Activated CD8-positive, alpha-beta T cell treated with anti-CD3 and anti-CD28 coated beads for 36 hours (primary cell): ENCODE measurements at regions not wholly inside any gene's neighbourhood (a gene's known extent, or its start where the extent isn't known, plus 50 kb on each side); places are given as distances from the start of the nearest gene placed in this dataset.

ENCODE experiments used
- ATAC-seq: fragments of 200-7000 bp; cut with Tn5 transposase; one replicate; pipeline ENCODE4 v1.10.0; 2021; ENCODE audit warnings: mild to moderate bottlenecking, moderate library complexity
- CTCF ChIA-PET: fragments of 350-600 bp; sonication (Branson Sonifier 250); formaldehyde crosslinking; loops from one replicate; lab custom pipeline; 2021; ENCODE audit warnings: antibody characterized with exemption; lab: Charles Lee
- POLR2A ChIA-PET: fragments of 350-600 bp; sonication (Branson Sonifier 250); formaldehyde crosslinking; loops from one replicate; lab custom pipeline; 2021; ENCODE audit warnings: antibody characterized with exemption; lab: Charles Lee
- DNase-seq: peaks from one replicate; pipeline ENCODE4 v3.0.0-alpha.2; 2020
- H3K27ac Mint-ChIP-seq: one replicate; pipeline ENCODE4 v1.8.0; 2021; ENCODE audit warnings: mild to moderate bottlenecking, mixed read lengths
- H3K27me3 Mint-ChIP-seq: one replicate; pipeline ENCODE4 v1.8.0; 2021; ENCODE audit warnings: mixed read lengths
- H3K36me3 Mint-ChIP-seq: one replicate; pipeline ENCODE4 v1.8.0; 2021; ENCODE audit warnings: low read depth, mixed read lengths
- H3K4me1 Mint-ChIP-seq: one replicate; pipeline ENCODE4 v1.8.0; 2021; ENCODE audit warnings: low read depth, mixed read lengths
- H3K4me3 Mint-ChIP-seq: one replicate; pipeline ENCODE4 v1.8.0; 2021; ENCODE audit warnings: mild to moderate bottlenecking, moderate library complexity, mixed read lengths
- H3K9me3 Mint-ChIP-seq: one replicate; pipeline ENCODE4 v1.8.0; 2021; ENCODE audit warnings: mixed read lengths
- intact Hi-C: fragments of 100-400 bp; cut with micrococcal nuclease; formaldehyde crosslinking; loops from one replicate; pipeline ENCODE4 v1.10.0; 2022
- TF ChIP-seq, protein P1 (sequence below): fragments of 200-600 bp; IDR thresholded peaks from one replicate; pipeline ENCODE4 v1.8.0; 2022; ENCODE audit warnings: antibody characterized with exemption, mild to moderate bottlenecking

DNA sequence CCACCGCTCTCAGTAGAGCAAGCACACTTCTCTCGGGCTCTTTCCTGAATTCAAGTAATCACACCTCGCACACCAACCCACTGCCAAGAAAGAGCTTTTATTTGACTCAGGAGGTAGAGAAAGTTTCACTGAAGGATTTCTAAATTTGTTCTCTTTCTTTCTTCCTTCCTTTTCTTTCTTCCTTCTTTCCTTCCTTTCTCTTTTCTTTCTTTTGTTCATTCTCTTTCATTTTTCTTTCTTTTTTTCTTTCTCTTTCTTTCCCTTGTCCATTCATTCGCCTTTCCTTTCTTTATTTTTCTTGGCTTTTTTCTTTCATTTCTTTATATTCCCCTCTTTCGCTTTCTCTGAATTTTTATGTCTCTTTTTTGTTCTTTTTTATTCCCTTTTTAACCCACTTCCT is 300.1 kb downstream of the ENC1 start:
- peaks cover 5% of the 10 kb centered on the region for H3K27me3 Mint-ChIP-seq
- H3K4me3 Mint-ChIP-seq, result no peak overlapping the region
- H3K36me3 Mint-ChIP-seq, result no peaks in the 10 kb centered on the region
- ChIA-PET CTCF (interaction anchor here (1.9 kb wide), 1 partner anchor 8 kb away, joined by 5 read pairs; no protein-coding TSS in a partner anchor), POLR2A (no interaction called here)
- no peak for DNase-seq
- ATAC-seq, result no peak
- intact Hi-C loops, result no loop called here
- H3K9me3 Mint-ChIP-seq, result peaks cover 2% of the 10 kb centered on the region
- no peaks in the 10 kb centered on the region for H3K4me1 Mint-ChIP-seq
- H3K27ac Mint-ChIP-seq, result no peak overlapping the region
- TF ChIP-seq, protein P1, sequence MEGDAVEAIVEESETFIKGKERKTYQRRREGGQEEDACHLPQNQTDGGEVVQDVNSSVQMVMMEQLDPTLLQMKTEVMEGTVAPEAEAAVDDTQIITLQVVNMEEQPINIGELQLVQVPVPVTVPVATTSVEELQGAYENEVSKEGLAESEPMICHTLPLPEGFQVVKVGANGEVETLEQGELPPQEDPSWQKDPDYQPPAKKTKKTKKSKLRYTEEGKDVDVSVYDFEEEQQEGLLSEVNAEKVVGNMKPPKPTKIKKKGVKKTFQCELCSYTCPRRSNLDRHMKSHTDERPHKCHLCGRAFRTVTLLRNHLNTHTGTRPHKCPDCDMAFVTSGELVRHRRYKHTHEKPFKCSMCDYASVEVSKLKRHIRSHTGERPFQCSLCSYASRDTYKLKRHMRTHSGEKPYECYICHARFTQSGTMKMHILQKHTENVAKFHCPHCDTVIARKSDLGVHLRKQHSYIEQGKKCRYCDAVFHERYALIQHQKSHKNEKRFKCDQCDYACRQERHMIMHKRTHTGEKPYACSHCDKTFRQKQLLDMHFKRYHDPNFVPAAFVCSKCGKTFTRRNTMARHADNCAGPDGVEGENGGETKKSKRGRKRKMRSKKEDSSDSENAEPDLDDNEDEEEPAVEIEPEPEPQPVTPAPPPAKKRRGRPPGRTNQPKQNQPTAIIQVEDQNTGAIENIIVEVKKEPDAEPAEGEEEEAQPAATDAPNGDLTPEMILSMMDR, result no peak

DNA sequence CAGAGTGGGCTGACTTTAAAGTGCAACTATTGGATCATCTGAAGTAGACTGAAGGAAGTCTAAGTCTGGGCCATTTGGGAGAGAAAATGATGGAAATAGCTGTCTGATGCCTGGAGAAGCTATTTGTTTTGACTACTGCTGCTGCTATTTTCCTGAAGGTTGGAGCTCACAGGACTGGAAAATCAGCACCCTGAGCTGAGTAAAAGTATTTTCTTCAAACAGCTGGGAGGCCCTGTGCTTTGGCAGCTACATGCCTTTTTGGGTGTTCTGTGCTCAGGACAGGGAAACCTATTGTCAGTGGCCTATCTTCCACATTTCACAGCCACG is 302.6 kb downstream of the ENC1 start:
- ATAC-seq (no peak), DNase-seq (no peak)
- CTCF ChIA-PET, result interaction anchor here (1.8 kb wide), 1 partner anchor 17 kb away, joined by 5 read pairs; no protein-coding TSS in a partner anchor
- Mint-ChIP-seq H3K4me1 (no peaks in the 10 kb centered on the region), H3K36me3 (no peaks in the 10 kb centered on the region), H3K27me3 (peaks cover 15% of the 10 kb centered on the region), H3K4me3 (no peak overlapping the region), H3K27ac (no peak overlapping the region), H3K9me3 (no peaks in the 10 kb centered on the region)
- intact Hi-C loops, result no loop called here
- TF ChIP-seq, protein P1, result no peak
- POLR2A ChIA-PET, result no interaction called here

DNA sequence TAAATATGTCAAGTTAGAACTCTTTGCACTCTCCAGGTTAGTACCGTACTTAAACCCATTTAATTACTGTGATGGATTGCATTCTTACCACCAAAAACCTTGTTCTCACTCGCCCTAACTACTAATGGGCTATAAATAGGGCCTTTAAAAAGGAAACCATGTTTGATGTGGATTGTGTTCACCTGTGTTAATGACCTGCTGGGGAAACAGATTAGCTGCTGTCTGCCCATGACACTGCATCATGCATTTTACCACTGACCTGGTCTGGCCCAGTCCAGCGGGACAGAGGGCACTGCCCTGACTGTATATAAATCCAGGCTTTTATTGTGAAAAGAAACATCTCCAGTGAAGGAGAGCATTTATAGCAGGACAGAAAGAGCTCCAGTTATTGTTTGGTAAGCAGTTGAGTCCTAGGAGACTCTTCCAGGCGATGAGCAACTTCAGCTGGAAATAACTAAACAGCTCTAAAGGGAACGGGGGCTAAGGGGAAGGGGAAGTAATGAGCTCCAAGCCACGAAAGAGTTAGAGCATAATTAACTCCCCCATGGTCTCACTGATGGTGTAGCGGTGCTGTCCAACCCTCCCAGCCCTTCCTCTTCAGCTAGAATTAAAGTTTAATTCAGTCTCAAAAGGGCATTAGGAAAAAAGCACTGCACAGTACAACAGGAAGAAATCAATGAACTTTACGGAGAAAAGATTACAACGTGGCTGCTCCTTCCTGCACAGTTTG is 303.1 kb downstream of the ENC1 start:
- H3K27ac Mint-ChIP-seq, result no peak overlapping the region
- ChIA-PET POLR2A (no interaction called here), CTCF (interaction anchor here (1.8 kb wide), 1 partner anchor 17 kb away, joined by 5 read pairs; no protein-coding TSS in a partner anchor)
- H3K4me3 Mint-ChIP-seq, result no peak overlapping the region
- TF ChIP-seq, protein P1, result no peak
- no peaks in the 10 kb centered on the region for H3K9me3 Mint-ChIP-seq
- no peak for DNase-seq
- no peaks in the 10 kb centered on the region for H3K36me3 Mint-ChIP-seq
- intact Hi-C loops, result no loop called here
- peaks cover 15% of the 10 kb centered on the region for H3K27me3 Mint-ChIP-seq
- no peaks in the 10 kb centered on the region for H3K4me1 Mint-ChIP-seq
- ATAC-seq, result no peak

DNA sequence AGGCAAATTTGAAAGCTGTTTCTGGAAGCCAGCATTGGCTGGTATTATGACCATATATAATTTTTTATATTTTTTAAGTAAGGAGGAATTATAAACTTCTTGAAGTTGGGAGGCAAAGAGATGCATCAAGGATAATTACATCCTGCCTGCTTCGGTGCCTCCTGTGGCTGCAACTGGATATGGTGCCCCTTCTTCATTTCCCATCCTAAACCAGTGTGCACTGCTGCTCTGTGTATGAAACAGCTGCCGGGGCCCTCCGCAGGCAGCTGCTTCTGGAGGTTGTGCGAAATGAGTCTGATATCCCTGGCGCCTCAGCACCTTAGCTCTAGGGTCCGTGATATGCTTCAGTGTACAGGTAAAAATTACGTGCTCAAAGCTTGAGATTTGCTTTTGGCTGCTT is 304.2 kb downstream of the ENC1 start:
- H3K9me3 Mint-ChIP-seq, result no peaks in the 10 kb centered on the region
- intact Hi-C loops, result no loop called here
- H3K27me3 Mint-ChIP-seq, result peaks cover 20% of the 10 kb centered on the region
- no peaks in the 10 kb centered on the region for H3K36me3 Mint-ChIP-seq
- DNase-seq (no peak), ATAC-seq (no peak)
- no peaks in the 10 kb centered on the region for H3K4me1 Mint-ChIP-seq
- CTCF ChIA-PET, result no interaction called here
- TF ChIP-seq, protein P1, result no peak
- no peak overlapping the region for H3K27ac Mint-ChIP-seq
- no peak overlapping the region for H3K4me3 Mint-ChIP-seq
- POLR2A ChIA-PET, result no interaction called here

DNA sequence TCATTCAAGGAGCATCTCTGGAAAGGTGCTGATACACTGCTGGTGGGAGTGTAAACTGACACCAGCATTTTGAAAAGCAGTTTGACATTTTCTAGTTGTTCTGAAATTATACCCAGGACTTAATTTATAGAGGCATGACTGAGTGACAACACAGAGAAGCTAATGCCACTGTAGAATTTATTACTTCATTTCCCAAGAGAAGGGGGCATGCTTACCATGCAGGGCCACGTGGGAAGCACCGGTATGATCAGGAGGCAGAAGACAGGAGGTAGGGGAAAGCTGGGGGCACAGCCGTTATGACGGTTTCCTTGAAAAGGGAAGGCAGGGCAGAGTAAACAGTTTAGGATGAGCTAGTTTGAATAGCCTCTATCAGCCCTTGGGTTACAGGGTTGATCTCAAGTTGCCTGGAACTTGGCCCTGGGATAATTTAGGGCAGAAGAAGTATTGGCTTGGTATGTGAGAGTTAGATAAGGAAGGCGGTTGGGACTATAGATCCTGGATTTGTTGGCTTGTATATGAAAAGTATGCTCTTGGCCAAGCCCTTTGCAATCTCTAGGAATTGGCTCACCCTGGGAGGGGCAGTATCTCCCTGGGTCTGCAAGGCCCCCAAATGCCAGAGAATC is 305.7 kb downstream of the ENC1 start:
- TF ChIP-seq, protein P1, result no peak
- intact Hi-C loops, result no loop called here
- no peak for ATAC-seq
- DNase-seq, result no peak
- ChIA-PET POLR2A (no interaction called here), CTCF (interaction anchor here (1.1 kb wide), 1 partner anchor 132 kb away, joined by 3 read pairs; no protein-coding TSS in a partner anchor)
- H3K27ac Mint-ChIP-seq, result no peak overlapping the region
- no peak overlapping the region for H3K4me3 Mint-ChIP-seq
- peaks cover 26% of the 10 kb centered on the region for H3K27me3 Mint-ChIP-seq
- H3K9me3 Mint-ChIP-seq, result no peaks in the 10 kb centered on the region
- no peaks in the 10 kb centered on the region for H3K4me1 Mint-ChIP-seq
- no peaks in the 10 kb centered on the region for H3K36me3 Mint-ChIP-seq
